Keratinocyte (primary cell): ENCODE measurements at regions not wholly inside any gene's neighbourhood (a gene's known extent, or its start where the extent isn't known, plus 50 kb on each side); places are given as distances from the start of the nearest gene placed in this dataset.

Source experiments
- DNase-seq: peaks from one replicate; pipeline ENCODE4 v3.0.0-alpha.2; 2011; ENCODE audit warnings: low read depth, missing footprints, low spot score
- FAIRE-seq: peaks from 2 replicates; lab custom pipeline; 2011; peaks lifted over from hg19 to GRCh38; lab: Jason Lieb, UNC
- H2AFZ ChIP-seq: 2 replicates; pipeline ENCODE4 v1.6.0; 2012; ENCODE audit warnings: low read length, control low read depth, inconsistent platforms; ENCODE audit not compliant: control insufficient read depth
- H3K27ac ChIP-seq: 2 replicates; pipeline ENCODE4 v1.5.1; 2011; ENCODE audit warnings: low read length; ENCODE audit not compliant: control insufficient read depth, insufficient read depth
- H3K27me3 ChIP-seq: 3 replicates; pipeline ENCODE4 v1.6.0; 2011; ENCODE audit warnings: low read length; ENCODE audit not compliant: control insufficient read depth, insufficient read depth; ENCODE audit errors: extremely low read depth
- H3K36me3 ChIP-seq, 2 experiments: 2 replicates in 1 of 2; 3 replicates in 1 of 2; pipeline ENCODE4 v1.5.1; 2011; ENCODE audit warnings: low read length in 2 of 2, mild to moderate bottlenecking in 1 of 2; ENCODE audit not compliant: control insufficient read depth in 2 of 2, insufficient read depth in 2 of 2; ENCODE audit errors: extremely low read depth in 1 of 2
- H3K4me1 ChIP-seq: 3 replicates; pipeline ENCODE4 v1.5.1; 2011; ENCODE audit warnings: low read length; ENCODE audit not compliant: control insufficient read depth, insufficient read depth; ENCODE audit errors: extremely low read depth
- H3K4me2 ChIP-seq: 3 replicates; pipeline ENCODE4 v1.6.0; 2011; ENCODE audit warnings: low read depth, low read length; ENCODE audit not compliant: control insufficient read depth, insufficient read depth; ENCODE audit errors: extremely low read depth
- H3K4me3 ChIP-seq, 3 experiments: fragments of 200-600 bp in 1 of 3; sonication (generic) in 1 of 3; 2 replicates in 2 of 3; 3 replicates in 1 of 3; pipeline ENCODE4 v1.5.1; 2011 to 2016; ENCODE audit warnings: low read length in 3 of 3, mild to moderate bottlenecking in 3 of 3, control low read depth in 2 of 3, inconsistent platforms in 1 of 3, low read depth in 1 of 3, mixed read lengths in 1 of 3, mixed run types in 1 of 3, moderate library complexity in 1 of 3; ENCODE audit not compliant: control insufficient read depth in 2 of 3, insufficient read depth in 2 of 3; ENCODE audit errors: extremely low read depth in 1 of 3
- H3K79me2 ChIP-seq: 2 replicates; pipeline ENCODE4 v1.6.0; 2012; ENCODE audit warnings: low read length; ENCODE audit not compliant: control insufficient read depth, insufficient read depth
- H3K9ac ChIP-seq: 3 replicates; pipeline ENCODE4 v1.6.0; 2011; ENCODE audit warnings: low read length; ENCODE audit not compliant: control insufficient read depth, insufficient read depth; ENCODE audit errors: extremely low read depth
- H3K9me1 ChIP-seq: 3 replicates; pipeline ENCODE4 v1.6.0; 2011; ENCODE audit warnings: low read length; ENCODE audit not compliant: control insufficient read depth, insufficient read depth; ENCODE audit errors: extremely low read depth
- H3K9me3 ChIP-seq: 2 replicates; pipeline ENCODE4 v1.5.1; 2012; ENCODE audit warnings: low read depth, low read length; ENCODE audit not compliant: control insufficient read depth
- H4K20me1 ChIP-seq: 3 replicates; pipeline ENCODE4 v1.6.0; 2011; ENCODE audit warnings: low read length; ENCODE audit not compliant: control insufficient read depth, insufficient read depth; ENCODE audit errors: extremely low read depth
- EZH2 ChIP-seq: IDR thresholded peaks from one replicate; pipeline ENCODE4 v1.6.1; 2012; ENCODE audit warnings: inconsistent platforms, mild to moderate bottlenecking, low read length, moderate library complexity
- dilution Hi-C: fragments of 300-500 bp; cut with MboI; formaldehyde crosslinking; loops from one replicate; pipeline ENCODE4 v1.7.0; 2020; ENCODE audit warnings: low sequenced_read_pairs; ENCODE audit not compliant: extremely low pct_ligation_motif_present
- TF ChIP-seq, protein P1 (sequence below), 3 experiments: IDR thresholded peaks in 1 of 3; conservative IDR thresholded peaks in 1 of 3; optimal IDR thresholded peaks in 1 of 3; 2 replicates in 2 of 3; 3 replicates in 1 of 3; pipeline versions ENCODE3 to v1.5.1; 2011; ENCODE audit warnings: low read length in 3 of 3, mild to moderate bottlenecking in 3 of 3, moderate library complexity in 2 of 3, control low read depth in 1 of 3, inconsistent platforms in 1 of 3; ENCODE audit not compliant: insufficient read depth in 2 of 3; ENCODE audit errors: extremely low read depth in 1 of 3

DNA sequence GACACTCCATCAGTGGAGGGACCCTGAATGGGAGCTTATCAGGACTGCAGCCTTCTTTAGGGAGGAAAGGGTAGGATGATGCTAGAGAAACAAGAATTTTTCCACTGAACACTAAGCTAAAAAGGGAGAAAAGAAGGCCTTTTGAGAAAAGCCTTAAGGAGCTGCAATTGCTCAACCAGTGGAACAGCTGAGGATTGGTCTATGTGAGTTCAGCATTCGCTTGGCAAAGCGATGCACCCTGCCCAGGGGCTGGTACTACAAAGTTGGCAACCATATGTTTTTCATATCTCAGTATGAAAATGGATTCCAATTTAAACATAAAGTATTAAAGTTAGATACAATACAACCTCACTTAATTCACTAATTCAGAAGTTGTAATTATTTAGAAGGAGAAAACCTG lies 117.8 kb upstream of the FAM20A start:
- Histone ChIP-seq H3K4me3 (no peak overlapping the region), H3K4me2 (no peak overlapping the region), H3K9ac (no peak overlapping the region), H3K27ac (no peak overlapping the region), H3K9me1 (no peaks in the 10 kb centered on the region), H4K20me1 (no peaks in the 10 kb centered on the region), H3K27me3 (peaks cover 4% of the 10 kb centered on the region), H3K4me1 (no peaks in the 10 kb centered on the region), H3K36me3 (no peaks in the 10 kb centered on the region), H2AFZ (no peak overlapping the region), H3K79me2 (no peaks in the 10 kb centered on the region), H3K9me3 (no peaks in the 10 kb centered on the region)
- TF ChIP-seq EZH2 = no peak
- TF ChIP-seq, protein P1, sequence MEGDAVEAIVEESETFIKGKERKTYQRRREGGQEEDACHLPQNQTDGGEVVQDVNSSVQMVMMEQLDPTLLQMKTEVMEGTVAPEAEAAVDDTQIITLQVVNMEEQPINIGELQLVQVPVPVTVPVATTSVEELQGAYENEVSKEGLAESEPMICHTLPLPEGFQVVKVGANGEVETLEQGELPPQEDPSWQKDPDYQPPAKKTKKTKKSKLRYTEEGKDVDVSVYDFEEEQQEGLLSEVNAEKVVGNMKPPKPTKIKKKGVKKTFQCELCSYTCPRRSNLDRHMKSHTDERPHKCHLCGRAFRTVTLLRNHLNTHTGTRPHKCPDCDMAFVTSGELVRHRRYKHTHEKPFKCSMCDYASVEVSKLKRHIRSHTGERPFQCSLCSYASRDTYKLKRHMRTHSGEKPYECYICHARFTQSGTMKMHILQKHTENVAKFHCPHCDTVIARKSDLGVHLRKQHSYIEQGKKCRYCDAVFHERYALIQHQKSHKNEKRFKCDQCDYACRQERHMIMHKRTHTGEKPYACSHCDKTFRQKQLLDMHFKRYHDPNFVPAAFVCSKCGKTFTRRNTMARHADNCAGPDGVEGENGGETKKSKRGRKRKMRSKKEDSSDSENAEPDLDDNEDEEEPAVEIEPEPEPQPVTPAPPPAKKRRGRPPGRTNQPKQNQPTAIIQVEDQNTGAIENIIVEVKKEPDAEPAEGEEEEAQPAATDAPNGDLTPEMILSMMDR (optimal IDR thresholded peaks at IDR 0.05 in 1 of 3, IDR thresholded peaks at IDR 0.05 in 1 of 3, conservative IDR thresholded peaks at IDR 0.05 in 1 of 3; ENCODE audit: extremely low read depth in 1 of 3, insufficient read depth in 2 of 3, low read length in 3 of 3) = no peak
- dilution Hi-C loops = no loop called here
- FAIRE-seq = no peak
- DNase-seq = no peak

DNA sequence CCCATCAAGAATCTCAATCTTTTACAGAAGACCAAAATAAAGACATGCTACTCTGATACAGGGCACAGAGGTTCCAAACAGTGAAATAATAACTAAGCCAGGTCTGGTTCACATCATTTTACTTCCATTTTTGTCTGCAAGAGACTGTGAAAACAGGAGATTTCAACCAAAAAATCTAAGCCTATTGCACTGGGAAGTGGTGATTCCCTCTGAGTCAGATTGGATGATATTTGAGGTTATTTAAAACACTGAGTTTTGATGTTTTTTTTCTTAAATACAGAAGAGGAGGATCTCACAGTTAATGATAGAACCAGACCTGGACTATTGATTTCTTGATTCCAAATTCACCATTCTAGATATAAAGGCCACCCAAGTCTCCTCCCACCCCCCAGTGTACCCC lies 117.3 kb upstream of the FAM20A start:
- Histone ChIP-seq H3K9me1 (no peaks in the 10 kb centered on the region), H3K27me3 (peaks cover 4% of the 10 kb centered on the region), H4K20me1 (no peaks in the 10 kb centered on the region), H3K4me1 (no peaks in the 10 kb centered on the region), H3K79me2 (no peaks in the 10 kb centered on the region), H3K4me3 (no peak overlapping the region), H3K4me2 (no peak overlapping the region), H3K9me3 (no peaks in the 10 kb centered on the region), H3K27ac (no peak overlapping the region), H3K9ac (no peak overlapping the region), H3K36me3 (no peaks in the 10 kb centered on the region), H2AFZ (no peak overlapping the region)
- TF ChIP-seq EZH2 = no peak
- TF ChIP-seq, protein P1 (optimal IDR thresholded peaks at IDR 0.05 in 1 of 3, IDR thresholded peaks at IDR 0.05 in 1 of 3, conservative IDR thresholded peaks at IDR 0.05 in 1 of 3; ENCODE audit: extremely low read depth in 1 of 3, insufficient read depth in 2 of 3, low read length in 3 of 3) = no peak
- dilution Hi-C loops = no loop called here
- DNase-seq (no peak), FAIRE-seq (no peak)
